ENCODE measurements at regions not wholly inside any gene's neighbourhood (a gene's known extent, or its start where the extent isn't known, plus 50 kb on each side); places are given as distances from the start of the nearest gene placed in this dataset.
"Not testable (repeated sequence)": the region's sequence is repeated elsewhere in the genome, so short reads cannot be mapped to it uniquely, and the experiment has no call there.

GRCh38 chr14:29982171-29982570 lies 54.5 kb upstream of the PRKD1 start:
- no peak for DNase-seq

- no peak for DNase-seq
These were observed 55.3 kb upstream of the PRKD1 start for GRCh38 chr14:29982993-29983392.

- DNase-seq: not testable (repeated sequence)
These were observed 62.8 kb upstream of the PRKD1 start for GRCh38 chr14:29990344-29990857.

GRCh38 chr14:29990993-29991392 lies 63.3 kb upstream of the PRKD1 start:
- DNase-seq: no peak

GRCh38 chr14:29993143-29993542 lies 65.5 kb upstream of the PRKD1 start:
- no peak for DNase-seq

- no peak for DNase-seq
These were observed 71.4 kb upstream of the PRKD1 start for GRCh38 chr14:29999013-29999539.

- DNase-seq: no peak
These were observed 75.2 kb upstream of the PRKD1 start for GRCh38 chr14:30002859-30003258.

- DNase-seq: no peak
These were observed 77.6 kb upstream of the PRKD1 start for GRCh38 chr14:30005114-30005808.

GRCh38 chr14:30006695-30007094 lies 79.0 kb upstream of the PRKD1 start:
- DNase-seq: no peak

GRCh38 chr14:30015489-30015888 lies 87.8 kb upstream of the PRKD1 start:
- DNase-seq: no peak

- DNase-seq: no peak
These were observed 88.4 kb upstream of the PRKD1 start for GRCh38 chr14:30016002-30016401.

GRCh38 chr14:30017370-30017993 lies 89.8 kb upstream of the PRKD1 start:
- no peak for DNase-seq

GRCh38 chr14:30020271-30020670 lies 92.6 kb upstream of the PRKD1 start:
- no peak for DNase-seq

- DNase-seq: no peak
These were observed 93.0 kb upstream of the PRKD1 start for GRCh38 chr14:30020687-30021086.

- DNase-seq: not testable (repeated sequence)
These were observed 95.7 kb upstream of the PRKD1 start for GRCh38 chr14:30023350-30023749.

GRCh38 chr14:30034152-30034551 lies 106.5 kb upstream of the PRKD1 start:
- DNase-seq: no peak

GRCh38 chr14:30035361-30035760 lies 107.7 kb upstream of the PRKD1 start:
- no peak for DNase-seq

- no peak for DNase-seq
These were observed 118.1 kb upstream of the PRKD1 start for GRCh38 chr14:30045720-30046119.

GRCh38 chr14:30053103-30053502 lies 125.5 kb upstream of the PRKD1 start:
- DNase-seq: no peak

GRCh38 chr14:30054201-30054600 lies 126.6 kb upstream of the PRKD1 start:
- DNase-seq: no peak

GRCh38 chr14:30058401-30058800 lies 130.8 kb upstream of the PRKD1 start:
- DNase-seq: no peak

GRCh38 chr14:30063746-30064145 lies 136.1 kb upstream of the PRKD1 start:
- no peak for DNase-seq

- DNase-seq: no peak
These were observed 136.8 kb upstream of the PRKD1 start for GRCh38 chr14:30064454-30064853.

- DNase-seq: no peak
These were observed 141.9 kb upstream of the PRKD1 start for GRCh38 chr14:30069536-30069935.

Data from activated CD4-positive, alpha-beta T cell treated with anti-CD3 and anti-CD28 coated beads, Interleukin-2, amount 50 U/mL, for 4 hours (primary cell).